ENCODE measurements at regions not wholly inside any gene's neighbourhood (a gene's known extent, or its start where the extent isn't known, plus 50 kb on each side); places are given as distances from the start of the nearest gene placed in this dataset.

- H3K9me3 ChIP-seq (ENCODE audit: insufficient read depth in 2 of 2, low read depth in 1 of 2, low read length in 1 of 2): no peaks in the 10 kb centered on the region
- H3K9ac ChIP-seq (replicated peaks in 1 of 4; ENCODE audit: extremely low read depth in 1 of 4, low read depth in 3 of 4, low read length in 3 of 4): no peak overlapping the region
- H3K27ac ChIP-seq (ENCODE audit: low read depth, low read length): no peak overlapping the region
- no peak overlapping the region for H3K56ac ChIP-seq (replicated peaks; ENCODE audit: insufficient read length, low read depth, low read length)
- no peaks in the 10 kb centered on the region for H4K20me1 ChIP-seq (replicated peaks in 1 of 2; ENCODE audit: control insufficient read depth in 1 of 2, insufficient read depth in 2 of 2, low read length in 2 of 2)
- no peak overlapping the region for H2BK12ac ChIP-seq (ENCODE audit: low read depth, low read length)
- no peak overlapping the region for H3K23ac ChIP-seq (ENCODE audit: insufficient read length)
- no peaks in the 10 kb centered on the region for H3K36me3 ChIP-seq (ENCODE audit: control insufficient read depth in 2 of 4, insufficient read depth in 4 of 4, low read length in 3 of 4)
- no peaks in the 10 kb centered on the region for H3K23me2 ChIP-seq (ENCODE audit: low read depth, low read length)
- no peak overlapping the region for H3K4ac ChIP-seq (replicated peaks; ENCODE audit: insufficient read length, low read depth, low read length)
- no peak overlapping the region for H3K14ac ChIP-seq (ENCODE audit: insufficient read length)
- H3K4me2 ChIP-seq (ENCODE audit: insufficient read depth in 1 of 2, low read depth in 2 of 2, low read length in 2 of 2): no peak overlapping the region
- H2BK120ac ChIP-seq (replicated peaks; ENCODE audit: low read depth, low read length): no peak overlapping the region
- ChIA-PET CTCF (ENCODE audit: partially characterized antibody) (interaction anchor here (0.6 to 1.9 kb wide), 4 partner anchors 10 to 102 kb away, joined by 3 to 5 read pairs (median 4); no protein-coding TSS in a partner anchor), POLR2A (ENCODE audit: partially characterized antibody) (interaction anchor here (0.6 to 0.7 kb wide), 2 partner anchors 12 to 19 kb away, joined by 3 read pairs; no protein-coding TSS in a partner anchor)
- FAIRE-seq (no peak), DNase-seq (ENCODE audit: low read depth in 1 of 2, low spot score in 2 of 2) (peak in 1 of 2 experiments; percentile 35)
- no peak overlapping the region for H2BK5ac ChIP-seq (ENCODE audit: low read depth, low read length)
- no peak overlapping the region for H2AFZ ChIP-seq (ENCODE audit: low read length)
- no peak overlapping the region for H3K4me3 ChIP-seq (ENCODE audit: extremely low read depth in 1 of 4, insufficient read depth in 2 of 4, low read depth in 3 of 4, low read length in 4 of 4)
- H2AK5ac ChIP-seq (ENCODE audit: low read depth, low read length): no peak overlapping the region; the same call in 1 of the 2 replicates
- WGBS, 2 experiments (ENCODE audit: extremely low coverage in 1 of 2, insufficient coverage in 1 of 2, insufficient read length in 1 of 2, insufficient replicate concordance in 2 of 2, low coverage in 1 of 2, low lambda C conversion rate in 2 of 2, missing lambda C conversion rate in 1 of 2): 94% methylated on average over 10 of the region's 10 CpGs; no CpG with 5 or more reads in 1 of the 2 experiments
- no peak overlapping the region for H4K5ac ChIP-seq (ENCODE audit: insufficient read length, low read depth, low read length)
- H2BK15ac ChIP-seq (ENCODE audit: low read length): no peak overlapping the region
- H3K18ac ChIP-seq (ENCODE audit: extremely low read depth, low read length): no peak overlapping the region
- H4K91ac ChIP-seq (replicated peaks; ENCODE audit: insufficient read length, low read length): no peak overlapping the region
- no peaks in the 10 kb centered on the region for H3K4me1 ChIP-seq (replicated peaks in 1 of 4; ENCODE audit: control insufficient read depth in 3 of 4, insufficient read depth in 4 of 4, low read length in 3 of 4)
- no peaks in the 10 kb centered on the region for H3K79me1 ChIP-seq (ENCODE audit: low read depth, low read length)
- peak overlapping the region; percentile 91; the same call in 1 of the 2 replicates for H2BK20ac ChIP-seq (ENCODE audit: low read length)
- H4K8ac ChIP-seq (ENCODE audit: extremely low read depth, insufficient read depth, low read length): no peak overlapping the region
- no peaks in the 10 kb centered on the region for H3K79me2 ChIP-seq (ENCODE audit: control insufficient read depth in 1 of 2, insufficient read depth in 2 of 2, low read length in 2 of 2)
- H3K27me3 ChIP-seq (replicated peaks in 1 of 4; ENCODE audit: control insufficient read depth in 3 of 4, extremely low read depth in 1 of 4, insufficient read depth in 3 of 4, low read length in 3 of 4): no peaks in the 10 kb centered on the region; a peak in 1 of 7 replicates
- TF ChIP-seq SIN3A (conservative IDR thresholded peaks at IDR 0.05 in 1 of 2, IDR thresholded peaks at IDR 0.05 in 1 of 2; ENCODE audit: low read depth in 1 of 2, low read length in 2 of 2): no peak
- TF ChIP-seq SRF (IDR thresholded peaks at IDR 0.05; ENCODE audit: low read depth, low read length): no peak
- TF ChIP-seq ATF3 (IDR thresholded peaks at IDR 0.05; ENCODE audit: insufficient read depth, low read depth, low read length): no peak
- no peak for TF ChIP-seq JUND (IDR thresholded peaks at IDR 0.05; ENCODE audit: low read length)
- no peak for TF ChIP-seq RNF2 (IDR thresholded peaks at IDR 0.05; ENCODE audit: borderline replicate concordance, low read depth, low read length, missing control alignments, poor library complexity, severe bottlenecking)
- TF ChIP-seq CBX5 (IDR thresholded peaks at IDR 0.05; ENCODE audit: low read depth, low read length): no peak
- TF ChIP-seq SP1 (IDR thresholded peaks at IDR 0.05; ENCODE audit: low read depth, low read length): no peak
- no peak for TF ChIP-seq MAX (IDR thresholded peaks at IDR 0.05)
- no peak for TF ChIP-seq SUZ12 (IDR thresholded peaks at IDR 0.05; ENCODE audit: low read length)
- no peak for TF ChIP-seq TBP (IDR thresholded peaks at IDR 0.05; ENCODE audit: low read depth, low read length)
- TF ChIP-seq EGR1 (IDR thresholded peaks at IDR 0.05; ENCODE audit: borderline replicate concordance, low read depth, low read length): no peak
- no peak for TF ChIP-seq CHD2 (IDR thresholded peaks at IDR 0.05; ENCODE audit: low read length)
- no peak for TF ChIP-seq CREB1 (IDR thresholded peaks at IDR 0.05)
These were observed 60.0 kb upstream of the SMAD3 start for GRCh38 chr15:67005294-67005996.
